Eye (tissue), 1 donor: ENCODE measurements at regions not wholly inside any gene's neighbourhood (a gene's known extent, or its start where the extent isn't known, plus 50 kb on each side); places are given as distances from the start of the nearest gene placed in this dataset.
A peak's percentile ranks its signal among the peaks of the same experiment; 100 is the strongest.

Experiments
- DNase-seq: peaks from one replicate; pipeline ENCODE4 v3.0.0-alpha.2; 2015

DNA sequence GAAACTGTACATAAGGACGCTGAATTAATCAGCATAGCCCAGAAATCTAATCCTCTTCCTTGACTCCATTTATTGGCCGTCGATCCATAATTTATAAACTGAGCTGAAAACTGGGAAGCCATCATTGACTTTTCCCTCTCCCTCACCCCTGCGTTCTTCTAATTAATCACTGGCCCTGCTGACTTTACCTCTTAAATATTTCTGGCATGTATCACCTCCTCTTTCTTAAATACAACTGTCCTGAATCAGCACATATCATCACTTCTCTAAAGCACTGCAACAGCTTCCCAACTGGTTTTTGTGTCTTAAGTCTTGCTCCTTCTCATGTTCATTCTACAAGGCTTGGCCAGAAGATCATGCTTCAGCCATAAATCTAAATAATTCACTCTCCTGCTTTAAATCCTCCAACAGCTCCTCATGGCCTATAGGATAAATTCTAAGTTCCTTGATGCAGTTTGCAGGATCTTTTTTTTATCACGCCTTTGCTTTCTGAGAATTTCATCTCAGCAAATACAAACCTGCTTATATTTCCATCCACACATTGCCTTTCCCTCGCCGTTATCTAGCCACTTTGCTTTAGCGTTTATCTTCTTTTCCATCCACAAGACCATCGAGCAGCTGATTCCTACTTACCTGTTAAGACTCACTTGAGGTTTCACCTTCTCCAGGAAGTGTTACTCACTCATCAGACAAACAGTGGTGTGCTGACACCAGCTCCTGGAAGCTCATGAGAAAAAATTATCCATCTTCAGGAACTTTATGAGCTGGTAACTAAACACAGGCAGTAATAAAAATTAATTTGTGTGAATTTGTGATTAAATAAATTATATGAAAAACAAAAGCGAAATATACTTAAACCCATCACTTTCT lies 295.6 kb upstream of the FLRT2 start:
- DNase-seq = no peak

GRCh38 chr14:85235868-85236267 lies 294.1 kb upstream of the FLRT2 start:
- DNase-seq = no peak

- no peak for DNase-seq
These were observed 293.6 kb upstream of the FLRT2 start for GRCh38 chr14:85236296-85236695.

DNA sequence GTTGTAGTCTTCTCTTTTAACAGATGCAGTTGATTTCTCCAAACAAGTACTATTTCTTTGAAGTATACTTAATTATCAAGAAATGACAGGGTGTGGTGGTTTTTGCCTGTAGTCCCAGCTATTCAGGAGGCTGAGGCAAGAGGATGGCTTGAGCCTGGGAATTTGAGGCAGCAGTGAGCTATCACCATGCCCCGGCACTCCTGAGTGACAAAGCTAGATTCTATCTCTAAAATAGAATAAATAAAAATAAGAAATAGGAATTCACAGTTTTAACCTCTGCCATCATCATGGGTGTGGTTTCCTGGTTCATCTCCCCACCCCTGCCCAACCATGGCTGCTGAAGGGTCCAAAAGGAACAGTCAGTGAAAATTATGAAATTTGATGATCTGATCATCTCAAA lies 290.2 kb upstream of the FLRT2 start:
- no peak for DNase-seq

DNA sequence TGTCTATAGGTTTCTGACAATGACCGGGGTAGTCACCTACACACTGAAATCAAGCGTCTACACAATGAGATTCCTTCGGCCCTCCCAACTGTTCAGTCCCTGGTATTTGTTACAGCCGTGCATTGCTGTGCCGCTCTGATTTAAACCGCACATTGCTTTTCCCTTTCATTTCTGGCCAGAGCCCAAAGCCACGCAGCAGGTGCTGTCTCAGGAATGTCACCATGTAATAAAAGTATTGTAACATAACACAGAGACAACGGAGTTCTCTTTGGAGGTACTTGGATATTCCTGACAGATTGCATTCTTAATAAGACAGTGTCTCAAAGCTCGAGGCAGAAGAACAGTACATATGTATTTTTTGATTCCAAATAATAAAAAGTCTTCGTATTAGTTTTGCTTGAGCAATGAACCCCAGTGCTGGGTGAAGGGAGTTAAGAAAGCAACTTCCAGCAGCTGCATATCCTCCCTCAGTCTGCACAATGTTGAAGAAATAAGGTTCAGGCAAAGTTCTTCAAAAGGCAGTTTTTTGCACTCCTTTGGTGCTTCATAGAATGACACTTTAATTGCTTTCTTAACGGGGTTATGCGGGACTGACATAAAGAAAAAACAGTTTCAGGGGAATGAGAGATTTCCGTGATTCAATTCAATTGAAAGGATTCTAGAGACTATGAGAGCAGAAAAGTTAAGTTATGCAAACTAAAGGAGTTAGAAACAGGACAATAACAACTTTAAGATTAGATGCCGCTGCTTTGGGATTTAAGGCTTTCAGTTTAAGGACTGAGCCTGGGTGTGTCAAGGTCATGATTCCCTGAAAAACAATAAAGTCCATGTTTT lies 288.7 kb upstream of the FLRT2 start:
- peak; percentile 78 for DNase-seq

DNA sequence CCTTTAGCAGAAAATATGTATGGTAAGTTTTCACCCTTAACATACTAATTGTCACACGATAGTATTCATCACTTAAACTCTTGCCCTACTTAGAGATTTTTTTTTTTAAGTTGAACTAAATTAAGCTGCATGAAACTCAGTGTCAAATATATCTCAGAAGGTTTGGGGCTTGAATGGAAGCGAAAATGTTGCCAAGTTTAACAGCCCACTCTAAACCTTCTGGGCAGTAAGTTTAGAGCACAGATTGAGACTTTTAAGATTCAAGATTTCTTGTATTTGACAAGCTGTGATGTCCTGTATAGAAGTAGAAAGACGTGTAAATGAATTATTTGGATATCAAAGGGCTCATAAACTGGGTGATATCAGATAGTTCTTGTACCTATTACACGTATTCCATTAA lies 287.3 kb upstream of the FLRT2 start:
- no peak for DNase-seq

DNA sequence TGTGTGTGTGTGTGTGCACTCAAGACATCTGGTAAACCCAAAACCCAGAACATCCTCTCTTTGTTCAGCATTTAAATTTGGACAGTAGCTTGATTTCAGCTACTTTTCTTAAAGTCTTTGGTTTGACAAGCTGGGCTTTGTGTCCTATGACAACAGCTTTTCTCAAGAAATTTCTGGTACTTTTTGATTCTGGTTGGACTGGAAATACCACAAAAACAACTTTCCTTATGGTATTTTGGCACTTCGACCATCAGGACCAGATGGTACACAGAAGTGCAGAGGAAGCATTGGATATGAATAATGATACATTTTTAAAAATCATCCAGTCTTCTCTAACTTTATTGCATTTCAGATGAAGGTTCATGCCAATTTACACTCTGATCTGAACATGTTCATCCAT lies 286.6 kb upstream of the FLRT2 start:
- no peak for DNase-seq

- no peak for DNase-seq
These were observed 282.9 kb upstream of the FLRT2 start for GRCh38 chr14:85247071-85247470.

DNA sequence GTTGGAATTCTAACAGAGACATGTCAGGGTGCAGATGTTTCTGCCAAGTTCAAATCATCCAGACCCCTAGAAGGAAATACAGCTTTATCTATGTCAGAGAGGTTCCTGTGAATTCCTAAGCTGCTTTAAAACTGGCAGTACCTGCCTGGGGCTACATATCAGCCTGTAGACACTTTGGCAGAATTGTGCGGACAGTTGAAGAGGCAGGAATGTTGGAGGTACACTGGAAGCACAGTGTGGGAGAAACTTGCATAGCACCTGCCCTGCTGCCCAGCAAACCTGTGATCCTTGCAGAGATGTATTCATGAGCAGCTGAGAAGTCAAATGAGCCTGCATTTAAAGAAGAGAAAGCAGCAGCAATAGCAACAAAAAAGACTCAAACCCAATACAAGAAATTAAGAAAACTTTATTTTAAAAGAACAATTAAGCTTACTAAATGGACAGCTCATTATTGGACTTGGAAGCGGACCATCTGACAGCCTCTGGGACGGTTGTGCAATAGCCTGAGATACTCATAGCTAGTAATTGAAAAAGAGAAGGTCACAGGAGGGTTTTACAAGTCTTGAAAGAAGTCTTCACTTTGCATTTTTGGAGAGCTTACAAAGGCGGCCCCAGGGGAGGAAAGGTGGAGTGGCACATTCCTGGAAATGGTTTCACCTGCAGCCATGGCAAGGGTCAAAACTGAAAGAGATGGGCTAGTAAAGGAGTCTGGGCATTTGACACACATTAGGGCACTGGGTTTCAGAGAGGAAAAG lies 280.9 kb upstream of the FLRT2 start:
- no peak for DNase-seq

GRCh38 chr14:85250414-85251189 lies 279.3 kb upstream of the FLRT2 start:
- DNase-seq = peak; percentile 76

- DNase-seq = no peak
These were observed 277.9 kb upstream of the FLRT2 start for GRCh38 chr14:85252011-85252410.

- no peak for DNase-seq
These were observed 275.2 kb upstream of the FLRT2 start for GRCh38 chr14:85254711-85255110.

DNA sequence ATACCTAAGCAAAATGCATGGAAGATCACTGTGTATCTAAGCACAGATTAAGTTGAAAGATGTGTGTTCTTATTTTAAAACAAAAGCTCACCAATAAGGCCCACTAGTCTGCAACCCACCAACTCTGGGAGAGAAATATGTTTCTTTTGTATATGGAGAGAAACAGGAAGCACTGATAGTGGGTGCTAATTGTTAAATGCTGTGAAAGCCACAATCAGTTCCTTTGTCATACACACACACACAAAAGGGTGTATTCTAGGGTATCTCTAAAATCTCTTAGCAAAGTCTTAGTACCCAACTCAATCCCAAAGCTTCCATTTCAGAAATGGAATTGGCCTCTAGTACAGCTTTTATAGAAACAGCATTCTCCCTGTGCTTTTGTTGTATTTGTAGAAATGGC lies 272.7 kb upstream of the FLRT2 start:
- no peak for DNase-seq

DNA sequence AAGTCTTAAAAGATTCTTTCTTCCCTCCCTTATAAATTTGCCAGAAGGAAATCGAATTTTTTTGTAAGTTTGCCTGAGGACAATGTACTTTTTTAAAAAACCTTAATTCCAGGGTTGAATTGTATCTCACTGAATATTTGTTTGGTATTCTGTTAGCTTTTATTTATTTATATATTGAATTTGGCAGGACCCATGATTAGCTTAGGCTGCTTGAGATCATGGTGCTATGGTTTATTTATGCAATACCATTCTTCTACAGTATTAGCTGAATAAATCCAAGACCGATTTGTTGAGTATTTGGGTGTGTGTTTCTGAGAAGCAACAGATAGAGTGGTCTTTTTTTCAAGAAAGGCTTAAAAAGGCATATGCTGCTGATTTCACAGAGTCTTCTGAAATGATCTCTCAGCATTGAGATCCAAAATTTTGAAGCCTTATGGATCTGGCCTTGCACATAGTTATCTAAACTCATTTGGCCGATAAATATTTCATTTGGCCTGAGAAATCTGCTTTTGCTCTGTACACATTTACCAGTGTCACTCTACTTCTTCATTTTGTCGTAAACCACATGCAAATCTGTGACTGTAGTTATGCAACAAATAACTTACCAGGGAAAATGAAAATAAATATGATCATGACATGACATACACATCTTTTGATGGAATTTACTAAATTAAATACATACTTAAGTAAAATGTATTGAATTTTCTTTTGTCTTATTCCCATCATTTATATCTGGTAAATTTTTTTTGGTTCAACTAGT lies 265.8 kb upstream of the FLRT2 start:
- DNase-seq = no peak

GRCh38 chr14:85273099-85273677 lies 256.8 kb upstream of the FLRT2 start:
- DNase-seq = no peak

GRCh38 chr14:85273952-85274351 lies 256.0 kb upstream of the FLRT2 start:
- no peak for DNase-seq

DNA sequence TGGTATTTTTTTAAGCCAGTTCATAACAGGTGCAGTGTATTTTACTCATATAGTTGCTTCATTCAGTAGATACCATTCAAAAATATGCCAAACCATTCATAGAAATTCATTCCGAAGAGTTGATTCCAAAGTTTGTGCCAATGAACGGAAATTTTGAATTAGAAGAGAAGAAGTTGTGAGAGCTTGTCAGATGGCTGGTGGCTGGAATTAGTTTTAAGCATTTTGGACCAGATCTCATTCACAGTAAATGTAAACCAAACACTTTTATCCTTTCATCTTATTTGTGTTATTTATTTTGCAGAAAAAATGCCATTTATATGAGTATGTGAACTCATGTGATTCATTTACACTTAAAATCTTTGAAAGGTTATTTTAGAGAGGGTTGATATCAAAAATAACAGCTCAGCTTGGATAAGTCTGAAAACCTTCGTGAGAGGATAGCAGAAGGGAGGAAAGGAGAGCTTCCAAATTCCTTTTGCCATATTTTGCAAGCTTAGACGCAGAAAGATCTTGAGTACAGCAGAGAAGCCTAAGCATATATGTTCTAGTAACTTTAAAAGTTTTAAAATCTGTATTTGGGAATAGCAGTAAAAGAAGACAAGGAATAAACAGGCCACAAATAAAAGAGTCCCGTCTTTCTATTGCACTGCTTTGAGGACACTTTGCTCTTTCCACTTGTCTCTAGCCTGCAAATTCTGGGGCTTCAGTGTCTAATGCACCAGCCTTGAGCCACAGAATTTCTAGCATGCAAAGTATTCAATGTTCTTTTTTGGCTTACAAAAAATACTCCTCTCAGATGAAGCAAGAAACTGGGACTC lies 253.6 kb upstream of the FLRT2 start:
- no peak for DNase-seq

DNA sequence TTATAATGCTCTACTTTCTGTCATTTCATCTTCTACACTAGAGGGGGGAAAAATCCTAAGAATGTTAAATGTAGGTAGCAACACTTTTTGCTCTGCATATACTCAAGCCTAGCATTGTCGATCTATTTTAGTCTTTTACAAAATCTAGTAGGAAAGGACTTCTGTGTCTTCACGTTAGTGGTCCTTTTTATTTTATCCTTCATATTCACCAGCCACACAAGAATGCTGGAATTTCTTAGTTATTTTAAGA lies 253.0 kb upstream of the FLRT2 start:
- no peak for DNase-seq

GRCh38 chr14:85279407-85279806 lies 250.5 kb upstream of the FLRT2 start:
- DNase-seq = no peak

DNA sequence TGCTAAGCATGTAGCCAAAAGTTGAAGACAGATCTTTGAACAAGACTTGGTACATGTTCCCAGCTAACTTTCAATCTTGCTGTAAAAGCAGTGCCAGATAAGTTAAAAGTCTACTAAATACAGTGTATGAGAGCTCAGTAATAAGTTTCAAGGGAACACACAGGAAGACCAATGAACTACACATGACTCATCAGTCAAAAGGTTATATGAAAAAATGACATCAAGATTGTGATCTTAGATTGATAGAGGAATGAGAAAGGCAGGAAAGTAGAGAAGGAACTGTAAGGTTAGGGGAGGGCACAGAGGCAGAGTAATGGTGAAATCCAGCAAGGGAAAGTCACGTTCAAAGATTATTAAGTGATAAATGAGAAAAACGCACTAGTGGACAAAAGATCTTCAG lies 249.9 kb upstream of the FLRT2 start:
- DNase-seq = no peak

DNA sequence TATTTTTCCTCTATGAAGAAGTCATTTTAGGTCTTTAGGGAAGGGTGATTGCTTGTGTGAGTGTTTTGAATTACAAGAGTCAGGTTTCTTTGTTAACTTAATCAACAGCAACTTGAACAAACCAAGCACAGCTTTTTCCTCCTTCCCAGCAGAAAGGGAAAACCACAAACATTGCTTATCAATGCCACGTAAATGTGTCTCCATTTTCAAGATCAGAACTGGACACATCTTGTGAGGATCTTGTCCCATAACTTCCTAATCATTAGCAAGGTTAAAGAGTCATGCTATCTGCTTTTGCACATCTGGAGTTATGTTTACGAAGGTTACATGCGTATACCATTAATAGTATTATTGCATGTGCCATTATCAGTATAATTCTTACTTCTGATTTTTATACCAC lies 248.0 kb upstream of the FLRT2 start:
- DNase-seq = no peak
